Gastroesophageal sphincter (tissue), 3 donors: ENCODE measurements at regions not wholly inside any gene's neighbourhood (a gene's known extent, or its start where the extent isn't known, plus 50 kb on each side); places are given as distances from the start of the nearest gene placed in this dataset.

ENCODE experiments used
- CTCF ChIP-seq, 4 experiments: fragments of 200-600 bp in 2 of 4; fragments of 450-650 bp in 2 of 4; sonication (generic) in 1 of 4; IDR thresholded peaks; one replicate each; pipeline ENCODE4 v1.5.1; 2017 to 2019; ENCODE audit warnings: antibody characterized with exemption in 4 of 4, mild to moderate bottlenecking in 2 of 4, moderate library complexity in 2 of 4
- EP300 ChIP-seq: sonication (generic); formaldehyde crosslinking; IDR thresholded peaks from one replicate; pipeline ENCODE4 v1.6.1; 2017; ENCODE audit warnings: antibody characterized with exemption, mild to moderate bottlenecking
- POLR2A ChIP-seq, 2 donors: fragments of 450-650 bp; IDR thresholded peaks; one replicate each; pipeline ENCODE4 v1.6.1; 2017; ENCODE audit warnings: antibody characterized with exemption in 2 of 2, mild to moderate bottlenecking in 2 of 2, moderate library complexity in 1 of 2
- POLR2AphosphoS5 ChIP-seq: sonication (generic); formaldehyde crosslinking; IDR thresholded peaks from one replicate; pipeline ENCODE4 v1.6.1; 2017; ENCODE audit warnings: antibody characterized with exemption

GRCh38 chr12:14135996-14136395 is 154.6 kb upstream of the GRIN2B start:
- TF ChIP-seq CTCF (IDR thresholded peaks at IDR 0.05) (no peak), POLR2AphosphoS5 (no peak), POLR2A (IDR thresholded peaks at IDR 0.05) (no peak), EP300 (no peak)
